K562 (cell line): ENCODE measurements at regions not wholly inside any gene's neighbourhood (a gene's known extent, or its start where the extent isn't known, plus 50 kb on each side); places are given as distances from the start of the nearest gene placed in this dataset.
"Not testable (repeated sequence)": the region's sequence is repeated elsewhere in the genome, so short reads cannot be mapped to it uniquely, and the experiment has no call there.

Experiments
- ATAC-seq: fragments of 200-7000 bp; cut with Tn5 transposase; 3 replicates; pipeline ENCODE4 v1.9.1; 2020; ENCODE audit warnings: moderate library complexity
- BruUV-seq: library from RNA; stranded (reverse); fragments of 400-500 nt; replicated peaks from 2 replicates; lab custom pipeline; 2021; lab: Mats Ljungman, UMichigan
- CTCF ChIA-PET: fragments of 300-600 bp; formaldehyde crosslinking; extraction: SDS; loops from one replicate; lab custom pipeline; 2021; ENCODE audit warnings: low intra/inter-chr PET ratio; lab: Yijun Ruan, JAX
- POLR2A ChIA-PET: fragments of 300-600, 350-650 bp; sonication (Branson Sonifier 250); formaldehyde crosslinking; extraction: SDS; loops from one replicate; lab custom pipeline; 2021; ENCODE audit warnings: antibody characterized with exemption, inconsistent platforms; lab: Yijun Ruan, JAX
- DNase-seq, 4 experiments: peaks; one replicate each; pipeline versions ENCODE4 v3.0.0 to v3.0.0-alpha.2; 2011 to 2018; ENCODE audit warnings: low spot score in 3 of 4, mixed read lengths in 3 of 4; ENCODE audit errors: extremely low read depth in 1 of 4
- FAIRE-seq: peaks from 2 replicates; lab custom pipeline; 2011; peaks lifted over from hg19 to GRCh38; lab: Jason Lieb, UNC
- H2AFZ ChIP-seq: 2 replicates; pipeline ENCODE4 v1.6.0; 2011; ENCODE audit warnings: low read depth, low read length, control low read depth, inconsistent platforms
- H3K27ac ChIP-seq: fragments of 200-600 bp; 3 replicates; pipeline ENCODE4 v1.8.0; 2011; ENCODE audit warnings: low read depth, mild to moderate bottlenecking, control low read depth, inconsistent platforms, low read length, moderate library complexity, mixed read lengths; ENCODE audit errors: extremely low read depth
- H3K27me3 ChIP-seq, 2 experiments: fragments of 300-600 bp in 1 of 2; 2 replicates in 1 of 2; 3 replicates in 1 of 2; pipeline versions ENCODE4 v1.6.0 to v1.8.0; 2011; ENCODE audit warnings: inconsistent platforms in 2 of 2, low read length in 2 of 2, mild to moderate bottlenecking in 1 of 2, mixed read lengths in 1 of 2, moderate library complexity in 1 of 2; ENCODE audit not compliant: control insufficient read depth in 2 of 2, insufficient read depth in 2 of 2
- H3K36me3 ChIP-seq: fragments of 300-600 bp; 3 replicates; pipeline ENCODE4 v1.8.0; 2011; ENCODE audit warnings: mild to moderate bottlenecking, low read length, inconsistent platforms; ENCODE audit not compliant: control insufficient read depth, insufficient read depth
- H3K4me1 ChIP-seq, 2 experiments: fragments of 200-600 bp in 1 of 2; replicated peaks in 1 of 2; 2 replicates in 1 of 2; 3 replicates in 1 of 2; pipeline versions ENCODE4 v1.5.1 to v1.8.0; 2011; ENCODE audit warnings: inconsistent platforms in 2 of 2, low read length in 2 of 2, mild to moderate bottlenecking in 1 of 2, mixed read lengths in 1 of 2, moderate library complexity in 1 of 2; ENCODE audit not compliant: control insufficient read depth in 2 of 2, insufficient read depth in 2 of 2
- H3K4me2 ChIP-seq: 2 replicates; pipeline ENCODE4 v1.6.1; 2011; ENCODE audit warnings: low read length, control low read depth, inconsistent platforms, mixed read lengths; ENCODE audit not compliant: insufficient read depth
- H3K4me3 ChIP-seq: fragments of 200-600 bp; sonication (generic), shearing (Covaris generic); 2 replicates; pipeline ENCODE4 v1.5.1; 2016; ENCODE audit warnings: control low read depth, inconsistent platforms
- H3K79me2 ChIP-seq: fragments of 200-600 bp; 3 replicates; pipeline ENCODE4 v1.8.0; 2011; ENCODE audit warnings: low read length, inconsistent platforms; ENCODE audit not compliant: control insufficient read depth, insufficient read depth
- H3K9ac ChIP-seq, 2 experiments: 2 replicates each; pipeline versions ENCODE4 v1.6.0 to v1.6.1; 2011; ENCODE audit warnings: low read depth in 2 of 2, low read length in 2 of 2, control low read depth in 1 of 2, inconsistent platforms in 1 of 2, mild to moderate bottlenecking in 1 of 2, mixed read lengths in 1 of 2; ENCODE audit not compliant: insufficient read depth in 1 of 2
- H3K9me1 ChIP-seq: one replicate; pipeline ENCODE4 v1.6.0; 2011; ENCODE audit warnings: inconsistent platforms, mild to moderate bottlenecking, low read length, moderate library complexity; ENCODE audit not compliant: control insufficient read depth, insufficient read depth
- H3K9me3 ChIP-seq: replicated peaks from 2 replicates; pipeline ENCODE4 v1.5.1; 2011; ENCODE audit warnings: low read depth, low read length, inconsistent platforms; ENCODE audit not compliant: control insufficient read depth, insufficient read depth
- H4K20me1 ChIP-seq: replicated peaks from 2 replicates; pipeline ENCODE4 v1.6.1; 2011; ENCODE audit warnings: low read length, inconsistent platforms, mixed read lengths; ENCODE audit not compliant: control insufficient read depth, insufficient read depth
- ATF7 ChIP-seq: fragments of 450-650 bp; IDR thresholded peaks from 2 replicates; pipeline ENCODE4 v1.7.1; 2014; ENCODE audit warnings: mild to moderate bottlenecking, moderate library complexity
- CREB1 ChIP-seq, 2 experiments: sonication (generic) in 1 of 2; formaldehyde crosslinking in 1 of 2; IDR thresholded peaks; 2 replicates each; pipeline versions ENCODE4 v1.6.1 to v1.8.0; 2012 to 2022; ENCODE audit warnings: inconsistent platforms in 1 of 2, mild to moderate bottlenecking in 1 of 2, missing genetic modification reagents in 1 of 2, moderate library complexity in 1 of 2
- ETS2 ChIP-seq: IDR thresholded peaks from 2 replicates; pipeline ENCODE4 v1.6.1; 2016; ENCODE audit warnings: borderline replicate concordance, missing genetic modification characterization, mild to moderate bottlenecking, moderate library complexity, missing compliant biosample characterization; ENCODE audit not compliant: poor library complexity, severe bottlenecking
- GABPB2 ChIP-seq: fragments of 250-450 bp; sonication (Bioruptor Pico); conservative IDR thresholded peaks from 2 replicates; pipeline ENCODE4 v1.5.1; 2021; ENCODE audit warnings: mild to moderate bottlenecking
- GTF2F1 ChIP-seq: IDR thresholded peaks from 2 replicates; pipeline ENCODE4 v1.6.1; 2011; ENCODE audit warnings: low read depth, low read length, improper control_type of control experiment
- NKRF ChIP-seq: fragments of 450-650 bp; IDR thresholded peaks from 2 replicates; pipeline ENCODE4 v1.6.1; 2016; ENCODE audit warnings: borderline replicate concordance
- RBFOX2 ChIP-seq: fragments of 200-400 bp; formaldehyde crosslinking; IDR thresholded peaks from 2 replicates; pipeline ENCODE4 v1.6.1; 2017; ENCODE audit warnings: low read depth, mild to moderate bottlenecking, low read length, moderate library complexity
- SETDB1 ChIP-seq: IDR thresholded peaks from one replicate; pipeline ENCODE4 v1.6.1; 2012; ENCODE audit warnings: low read length, control low read depth, inconsistent platforms
- XRCC5 ChIP-seq: fragments of 200-400 bp; formaldehyde crosslinking; IDR thresholded peaks from 2 replicates; pipeline ENCODE4 v1.6.1; 2017; ENCODE audit warnings: low read depth, mild to moderate bottlenecking, low read length
- ZC3H4 ChIP-seq: sonication (generic); formaldehyde crosslinking; IDR thresholded peaks from 2 replicates; pipeline ENCODE4 v1.9.0; 2021; ENCODE audit warnings: missing genetic modification reagents, borderline replicate concordance
- ZNF175 ChIP-seq: fragments of 200-800 bp; sonication (Bioruptor generic); IDR thresholded peaks from 2 replicates; pipeline ENCODE4 v1.6.1; 2016; ENCODE audit warnings: low read depth, mild to moderate bottlenecking, missing genetic modification characterization, missing compliant biosample characterization
- ZSCAN29 ChIP-seq: fragments of 450-650 bp; IDR thresholded peaks from 2 replicates; pipeline ENCODE4 v1.6.1; 2017
- WGBS: fragments of 100-300 bp; shearing (Covaris generic); methylation state at CpG from one replicate; pipeline ENCODE4 v1.1.6; 2016; ENCODE audit warnings: low coverage, mixed read lengths; ENCODE audit not compliant: insufficient coverage; ENCODE audit errors: missing lambda C conversion rate; 5-methylcytosine and 5-hydroxymethylcytosine counted together
- in situ Hi-C: fragments of 300-500 bp; cut with MboI; formaldehyde crosslinking; loops from 4 replicates; pipeline ENCODE4 v1.15.0; 2018; ENCODE audit warnings: inconsistent platforms, mixed read lengths
- intact Hi-C: fragments of 100-400 bp; cut with micrococcal nuclease; formaldehyde crosslinking; loops from 2 replicates; pipeline ENCODE4 v1.14.2; 2022
- TF ChIP-seq, protein P1 (sequence below): sonication (generic); formaldehyde crosslinking; IDR thresholded peaks from 2 replicates; pipeline ENCODE4 v1.8.0; 2022; ENCODE audit warnings: mild to moderate bottlenecking, missing genetic modification reagents

DNA sequence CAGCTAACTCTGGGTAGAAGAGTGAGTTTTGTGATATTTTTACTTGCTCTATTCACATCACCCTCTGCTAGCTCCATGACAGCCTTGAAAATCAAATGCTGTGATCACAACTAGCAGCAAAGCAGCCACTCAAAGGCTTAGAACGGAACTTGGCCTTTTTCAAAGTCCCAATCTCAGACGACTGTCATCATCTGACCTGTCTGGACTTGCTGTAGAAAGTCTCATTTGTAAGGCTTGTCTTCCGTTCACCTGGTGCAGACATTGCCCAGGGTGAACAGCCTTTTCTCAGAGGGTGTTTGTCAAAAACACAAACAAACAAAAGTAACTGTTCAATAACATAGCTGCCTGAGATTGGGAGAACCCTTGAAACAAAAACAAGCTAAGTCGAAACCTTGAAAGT is 458.9 kb upstream of the ADARB2 start (continued):
- TF ChIP-seq, protein P1, sequence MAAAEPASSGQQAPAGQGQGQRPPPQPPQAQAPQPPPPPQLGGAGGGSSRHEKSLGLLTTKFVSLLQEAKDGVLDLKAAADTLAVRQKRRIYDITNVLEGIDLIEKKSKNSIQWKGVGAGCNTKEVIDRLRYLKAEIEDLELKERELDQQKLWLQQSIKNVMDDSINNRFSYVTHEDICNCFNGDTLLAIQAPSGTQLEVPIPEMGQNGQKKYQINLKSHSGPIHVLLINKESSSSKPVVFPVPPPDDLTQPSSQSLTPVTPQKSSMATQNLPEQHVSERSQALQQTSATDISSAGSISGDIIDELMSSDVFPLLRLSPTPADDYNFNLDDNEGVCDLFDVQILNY, result no peak
- no peak for TF ChIP-seq CREB1 (IDR thresholded peaks at IDR 0.05)
- TF ChIP-seq CREB1 (CRISPR knock-in tag; IDR thresholded peaks at IDR 0.05), result no peak
- no peak for TF ChIP-seq RBFOX2

DNA sequence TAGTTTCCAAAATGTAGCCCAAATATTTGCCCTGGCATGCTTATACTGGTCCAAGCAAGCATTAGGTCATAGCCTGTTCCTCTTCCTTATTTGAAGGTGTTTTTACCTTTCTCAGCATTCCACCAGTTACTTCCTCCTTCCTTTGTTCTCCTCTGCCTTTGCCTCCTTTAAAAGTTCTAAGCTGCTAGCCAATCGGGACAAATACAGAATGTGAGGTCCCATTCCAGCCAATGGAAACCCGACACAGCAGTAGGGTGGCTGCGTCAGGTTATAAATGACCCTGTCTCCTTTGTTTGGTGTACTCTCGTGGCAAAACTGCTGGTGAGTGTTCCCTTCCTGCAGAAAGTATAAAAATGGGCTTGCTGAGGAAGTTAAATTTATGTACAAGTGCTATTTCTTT is 452.0 kb upstream of the ADARB2 start:
- intact Hi-C loops, H3K4me2 ChIP-seq, H2AFZ ChIP-seq, CTCF ChIA-PET, ATAC-seq, H3K27me3 ChIP-seq, BruUV-seq, H4K20me1 ChIP-seq, in situ Hi-C loops, H3K79me2 ChIP-seq, H3K4me3 ChIP-seq, POLR2A ChIA-PET, H3K9me3 ChIP-seq, DNase-seq, H3K4me1 ChIP-seq, H3K27ac ChIP-seq, H3K36me3 ChIP-seq, H3K9ac ChIP-seq, FAIRE-seq, H3K9me1 ChIP-seq: not testable (repeated sequence)
- 3% methylated on average over 4 of the region's 4 CpGs for WGBS

DNA sequence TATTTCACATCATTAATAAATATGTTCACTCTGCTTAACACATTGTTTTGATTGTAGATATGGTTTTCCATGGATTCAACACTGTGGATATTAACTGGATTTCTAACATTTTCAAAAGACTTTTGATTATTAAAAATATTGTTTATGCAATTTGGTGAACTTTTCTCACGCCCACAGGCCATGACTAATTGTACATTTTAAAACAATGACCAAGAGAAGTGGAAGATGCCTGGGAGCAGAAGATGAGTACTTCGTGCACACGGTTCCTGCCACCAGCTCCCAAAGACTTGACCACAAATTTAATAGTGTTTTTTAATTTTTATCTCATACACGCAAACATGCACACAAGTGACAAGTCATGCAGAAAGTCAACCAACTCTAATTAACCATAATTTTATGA is 451.0 kb upstream of the ADARB2 start:
- Histone ChIP-seq H3K9me3 (no peaks in the 10 kb centered on the region), H3K27me3 (no peaks in the 10 kb centered on the region), H4K20me1 (no peaks in the 10 kb centered on the region), H3K27ac (no peak overlapping the region), H3K36me3 (no peaks in the 10 kb centered on the region), H3K4me2 (no peak overlapping the region), H3K79me2 (no peaks in the 10 kb centered on the region), H3K9me1 (no peaks in the 10 kb centered on the region), H3K9ac (no peak overlapping the region), H2AFZ (no peak overlapping the region), H3K4me1 (no peaks in the 10 kb centered on the region), H3K4me3 (no peak overlapping the region)
- ChIA-PET POLR2A (no interaction called here), CTCF (no interaction called here)
- in situ Hi-C loops (no loop called here), intact Hi-C loops (no loop called here)
- no TSS peak for BruUV-seq
- WGBS, result 0% methylated on average over 4 of the region's 4 CpGs
- DNase-seq, result no peak
- no peak for ATAC-seq
- FAIRE-seq, result no peak
- TF ChIP-seq XRCC5, result no peak
- no peak for TF ChIP-seq ZC3H4
- no peak for TF ChIP-seq ZNF175 (CRISPR knock-in tag)
- TF ChIP-seq SETDB1, result no peak
- TF ChIP-seq ETS2 (tag), result no peak
- no peak for TF ChIP-seq ZSCAN29
- TF ChIP-seq GABPB2 (CRISPR knock-in tag), result no peak
- TF ChIP-seq ATF7, result no peak
- no peak for TF ChIP-seq GTF2F1
- TF ChIP-seq NKRF, result no peak
